ENCODE measurements at regions not wholly inside any gene's neighbourhood (a gene's known extent, or its start where the extent isn't known, plus 50 kb on each side); places are given as distances from the start of the nearest gene placed in this dataset.

DNA sequence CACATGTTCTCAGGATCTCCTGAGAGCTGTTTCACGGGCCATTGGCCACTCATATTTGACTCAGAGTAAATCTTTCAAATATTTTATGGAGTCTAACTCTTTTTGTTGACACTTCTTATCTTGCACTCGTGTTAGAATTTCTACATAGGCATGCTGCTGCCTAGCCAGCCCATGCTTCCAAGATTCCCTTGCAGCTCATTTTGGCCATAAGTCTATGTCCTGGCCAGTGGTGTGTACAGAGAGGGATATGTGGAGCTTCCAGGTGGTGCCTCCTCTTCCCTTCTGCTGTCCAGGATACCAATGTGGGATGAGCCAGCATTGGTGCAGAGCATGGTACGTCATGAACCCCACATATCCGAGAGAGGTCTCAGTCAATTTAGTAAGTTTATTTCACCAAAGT lies 522.6 kb downstream of the QKI start:
- H3K4me1 ChIP-seq (ENCODE audit: control insufficient read depth, extremely low read depth, insufficient read depth, low read length): peaks cover 6% of the 10 kb centered on the region
- no peak for TF ChIP-seq EZH2 (IDR thresholded peaks at IDR 0.05; ENCODE audit: low read length)
- TF ChIP-seq, protein P1, sequence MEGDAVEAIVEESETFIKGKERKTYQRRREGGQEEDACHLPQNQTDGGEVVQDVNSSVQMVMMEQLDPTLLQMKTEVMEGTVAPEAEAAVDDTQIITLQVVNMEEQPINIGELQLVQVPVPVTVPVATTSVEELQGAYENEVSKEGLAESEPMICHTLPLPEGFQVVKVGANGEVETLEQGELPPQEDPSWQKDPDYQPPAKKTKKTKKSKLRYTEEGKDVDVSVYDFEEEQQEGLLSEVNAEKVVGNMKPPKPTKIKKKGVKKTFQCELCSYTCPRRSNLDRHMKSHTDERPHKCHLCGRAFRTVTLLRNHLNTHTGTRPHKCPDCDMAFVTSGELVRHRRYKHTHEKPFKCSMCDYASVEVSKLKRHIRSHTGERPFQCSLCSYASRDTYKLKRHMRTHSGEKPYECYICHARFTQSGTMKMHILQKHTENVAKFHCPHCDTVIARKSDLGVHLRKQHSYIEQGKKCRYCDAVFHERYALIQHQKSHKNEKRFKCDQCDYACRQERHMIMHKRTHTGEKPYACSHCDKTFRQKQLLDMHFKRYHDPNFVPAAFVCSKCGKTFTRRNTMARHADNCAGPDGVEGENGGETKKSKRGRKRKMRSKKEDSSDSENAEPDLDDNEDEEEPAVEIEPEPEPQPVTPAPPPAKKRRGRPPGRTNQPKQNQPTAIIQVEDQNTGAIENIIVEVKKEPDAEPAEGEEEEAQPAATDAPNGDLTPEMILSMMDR (optimal IDR thresholded peaks at IDR 0.05 in 1 of 3, IDR thresholded peaks at IDR 0.05 in 1 of 3, conservative IDR thresholded peaks at IDR 0.05 in 1 of 3; ENCODE audit: extremely low read depth in 1 of 3, insufficient read depth in 2 of 3, low read length in 3 of 3): no peak
- dilution Hi-C loops (cut with MboI; ENCODE audit: extremely low pct_ligation_motif_present, low sequenced_read_pairs): no loop called here
- no peaks in the 10 kb centered on the region for H3K9me1 ChIP-seq (ENCODE audit: control insufficient read depth, extremely low read depth, insufficient read depth, low read length)
- DNase-seq (ENCODE audit: low read depth, low spot score) (no peak), FAIRE-seq (no peak)
- H3K36me3 ChIP-seq (ENCODE audit: control insufficient read depth in 2 of 2, extremely low read depth in 1 of 2, insufficient read depth in 2 of 2, low read length in 2 of 2): no peaks in the 10 kb centered on the region
- no peak overlapping the region for H2AFZ ChIP-seq (ENCODE audit: control insufficient read depth, low read length)
- no peaks in the 10 kb centered on the region for H3K79me2 ChIP-seq (ENCODE audit: control insufficient read depth, insufficient read depth, low read length)
- no peaks in the 10 kb centered on the region for H4K20me1 ChIP-seq (ENCODE audit: control insufficient read depth, extremely low read depth, insufficient read depth, low read length)
- no peak overlapping the region for H3K9ac ChIP-seq (ENCODE audit: control insufficient read depth, extremely low read depth, insufficient read depth, low read length)
- no peak overlapping the region for H3K4me3 ChIP-seq (ENCODE audit: control insufficient read depth in 2 of 3, extremely low read depth in 1 of 3, insufficient read depth in 2 of 3, low read depth in 1 of 3, low read length in 3 of 3)
- H3K9me3 ChIP-seq (ENCODE audit: control insufficient read depth, low read depth, low read length): no peaks in the 10 kb centered on the region
- no peaks in the 10 kb centered on the region for H3K27me3 ChIP-seq (ENCODE audit: control insufficient read depth, extremely low read depth, insufficient read depth, low read length)
- H3K4me2 ChIP-seq (ENCODE audit: control insufficient read depth, extremely low read depth, insufficient read depth, low read depth, low read length): no peak overlapping the region
- H3K27ac ChIP-seq (ENCODE audit: control insufficient read depth, insufficient read depth, low read length): no peak overlapping the region

DNA sequence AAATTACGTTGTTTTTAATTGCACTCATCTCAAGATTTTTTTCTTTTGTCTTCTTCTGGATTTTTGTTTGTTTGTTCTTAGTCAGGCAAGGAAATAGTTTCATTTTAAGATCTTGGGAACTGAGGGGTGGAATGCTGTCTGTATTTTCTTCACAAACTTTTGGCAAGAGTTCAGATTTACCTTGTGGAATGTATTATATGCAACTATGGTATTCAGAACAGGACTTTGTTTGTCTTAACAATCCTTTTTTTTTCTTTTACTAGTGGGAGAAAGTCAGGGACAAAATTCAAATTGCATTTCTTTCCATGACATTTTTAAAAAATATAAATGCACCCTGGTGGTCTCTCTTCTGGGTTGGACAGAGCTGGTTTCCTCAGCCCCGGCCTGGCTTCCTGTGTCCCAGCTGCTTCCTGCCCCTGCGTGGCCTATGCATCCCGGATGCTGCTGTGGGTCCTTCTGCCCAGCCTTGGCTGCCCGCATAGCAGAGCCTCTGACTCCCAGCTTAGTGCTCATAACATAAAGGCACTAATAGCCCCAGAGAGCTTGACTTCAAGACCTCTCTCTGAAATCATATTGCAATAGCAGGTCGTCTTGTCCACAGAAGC lies 520.7 kb downstream of the QKI start:
- dilution Hi-C loops (cut with MboI; ENCODE audit: extremely low pct_ligation_motif_present, low sequenced_read_pairs): no loop called here
- Histone ChIP-seq H3K36me3 (ENCODE audit: control insufficient read depth in 2 of 2, extremely low read depth in 1 of 2, insufficient read depth in 2 of 2, low read length in 2 of 2) (no peaks in the 10 kb centered on the region), H3K27me3 (ENCODE audit: control insufficient read depth, extremely low read depth, insufficient read depth, low read length) (no peaks in the 10 kb centered on the region)

More for the DNA sequence above, 520.7 kb downstream of the QKI start:
- no peaks in the 10 kb centered on the region for H3K4me1 ChIP-seq (ENCODE audit: control insufficient read depth, extremely low read depth, insufficient read depth, low read length)
- DNase-seq (ENCODE audit: low read depth, low spot score) (no peak), FAIRE-seq (no peak)
- no peak overlapping the region for H3K4me2 ChIP-seq (ENCODE audit: control insufficient read depth, extremely low read depth, insufficient read depth, low read depth, low read length)
- no peak overlapping the region for H2AFZ ChIP-seq (ENCODE audit: control insufficient read depth, low read length)
- H3K79me2 ChIP-seq (ENCODE audit: control insufficient read depth, insufficient read depth, low read length): no peaks in the 10 kb centered on the region
- no peak overlapping the region for H3K27ac ChIP-seq (ENCODE audit: control insufficient read depth, insufficient read depth, low read length)
- H4K20me1 ChIP-seq (ENCODE audit: control insufficient read depth, extremely low read depth, insufficient read depth, low read length): no peaks in the 10 kb centered on the region
- no peaks in the 10 kb centered on the region for H3K9me1 ChIP-seq (ENCODE audit: control insufficient read depth, extremely low read depth, insufficient read depth, low read length)
- no peak overlapping the region for H3K9ac ChIP-seq (ENCODE audit: control insufficient read depth, extremely low read depth, insufficient read depth, low read length)
- H3K9me3 ChIP-seq (ENCODE audit: control insufficient read depth, low read depth, low read length): no peaks in the 10 kb centered on the region
- TF ChIP-seq, protein P1 (optimal IDR thresholded peaks at IDR 0.05 in 1 of 3, IDR thresholded peaks at IDR 0.05 in 1 of 3, conservative IDR thresholded peaks at IDR 0.05 in 1 of 3; ENCODE audit: extremely low read depth in 1 of 3, insufficient read depth in 2 of 3, low read length in 3 of 3): no peak
- TF ChIP-seq EZH2 (IDR thresholded peaks at IDR 0.05; ENCODE audit: low read length): no peak
- H3K4me3 ChIP-seq (ENCODE audit: control insufficient read depth in 2 of 3, extremely low read depth in 1 of 3, insufficient read depth in 2 of 3, low read depth in 1 of 3, low read length in 3 of 3): no peak overlapping the region

All from keratinocyte (primary cell).